Lower lobe of right lung (tissue), 2 donors: ENCODE measurements at regions not wholly inside any gene's neighbourhood (a gene's known extent, or its start where the extent isn't known, plus 50 kb on each side); places are given as distances from the start of the nearest gene placed in this dataset.

Experiments used
- ATAC-seq, 2 donors: fragments of 200-7000 bp; cut with Tn5 transposase; one replicate each; pipeline ENCODE4 v1.9.1; 2020 to 2022; ENCODE audit warnings: mild to moderate bottlenecking in 2 of 2, moderate library complexity in 2 of 2
- DNase-seq: peaks from one replicate; pipeline ENCODE4 v3.0.0-alpha.2; 2020
- H3K27ac ChIP-seq: fragments of 200-600 bp; one replicate; pipeline ENCODE4 v1.8.0; 2022
- H3K27me3 ChIP-seq: fragments of 200-600 bp; one replicate; pipeline ENCODE4 v1.8.0; 2022; ENCODE audit warnings: low read depth
- H3K36me3 ChIP-seq: fragments of 200-600 bp; one replicate; pipeline ENCODE4 v1.8.0; 2022; ENCODE audit warnings: mild to moderate bottlenecking
- H3K4me1 ChIP-seq: fragments of 200-600 bp; one replicate; pipeline ENCODE4 v1.8.0; 2022
- H3K4me3 ChIP-seq: fragments of 200-600 bp; one replicate; pipeline ENCODE4 v1.8.0; 2022; ENCODE audit warnings: mild to moderate bottlenecking
- H3K9me3 ChIP-seq: fragments of 200-600 bp; one replicate; pipeline ENCODE4 v1.8.0; 2022
- intact Hi-C: fragments of 100-400 bp; cut with DNase I; formaldehyde crosslinking; loops from one replicate; pipeline ENCODE4 v1.11.0; 2022
- TF ChIP-seq, protein P1 (sequence below): fragments of 200-600 bp; IDR thresholded peaks from one replicate; pipeline ENCODE4 v1.8.0; 2022; ENCODE audit warnings: antibody characterized with exemption, mild to moderate bottlenecking
- donor health status: DM: no; HTN: yes; CAD: no; lungs with severe emphysema.

DNA sequence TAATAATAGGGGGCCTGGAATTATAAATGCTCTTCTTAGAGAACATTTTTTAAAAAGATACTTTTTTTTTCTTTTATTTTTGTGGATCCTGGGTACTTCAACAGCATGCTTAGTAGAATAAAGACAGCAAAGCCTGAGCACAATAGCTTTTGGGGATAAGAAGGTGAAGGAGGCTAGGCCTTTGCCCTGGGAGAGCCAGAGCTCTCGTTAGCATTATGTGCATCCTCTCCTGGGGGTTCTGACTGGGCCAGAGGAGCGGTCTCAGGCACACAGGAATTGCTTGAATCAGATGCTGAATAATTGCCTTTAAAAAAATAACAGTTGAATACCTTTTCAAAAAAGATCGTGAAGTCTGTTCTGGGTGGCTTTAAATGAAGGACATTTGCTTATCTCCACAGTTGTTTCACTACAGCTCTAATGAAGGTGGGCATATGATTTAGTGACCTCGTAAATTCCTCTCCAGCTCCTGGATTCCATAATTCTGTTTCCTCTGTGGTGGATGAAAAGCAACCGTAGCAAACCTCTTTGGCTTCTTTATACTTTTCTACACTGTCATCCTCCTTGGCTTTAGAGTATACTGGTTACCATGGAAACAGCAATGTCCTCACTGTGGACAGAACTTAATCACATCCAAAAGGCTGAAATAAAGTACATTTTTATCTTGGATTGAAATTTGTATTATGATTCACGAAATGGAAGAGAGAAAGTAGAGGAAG is 133.8 kb downstream of the MAIP1 start:
- TF ChIP-seq, protein P1, sequence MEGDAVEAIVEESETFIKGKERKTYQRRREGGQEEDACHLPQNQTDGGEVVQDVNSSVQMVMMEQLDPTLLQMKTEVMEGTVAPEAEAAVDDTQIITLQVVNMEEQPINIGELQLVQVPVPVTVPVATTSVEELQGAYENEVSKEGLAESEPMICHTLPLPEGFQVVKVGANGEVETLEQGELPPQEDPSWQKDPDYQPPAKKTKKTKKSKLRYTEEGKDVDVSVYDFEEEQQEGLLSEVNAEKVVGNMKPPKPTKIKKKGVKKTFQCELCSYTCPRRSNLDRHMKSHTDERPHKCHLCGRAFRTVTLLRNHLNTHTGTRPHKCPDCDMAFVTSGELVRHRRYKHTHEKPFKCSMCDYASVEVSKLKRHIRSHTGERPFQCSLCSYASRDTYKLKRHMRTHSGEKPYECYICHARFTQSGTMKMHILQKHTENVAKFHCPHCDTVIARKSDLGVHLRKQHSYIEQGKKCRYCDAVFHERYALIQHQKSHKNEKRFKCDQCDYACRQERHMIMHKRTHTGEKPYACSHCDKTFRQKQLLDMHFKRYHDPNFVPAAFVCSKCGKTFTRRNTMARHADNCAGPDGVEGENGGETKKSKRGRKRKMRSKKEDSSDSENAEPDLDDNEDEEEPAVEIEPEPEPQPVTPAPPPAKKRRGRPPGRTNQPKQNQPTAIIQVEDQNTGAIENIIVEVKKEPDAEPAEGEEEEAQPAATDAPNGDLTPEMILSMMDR = no peak
- intact Hi-C loops = no loop called here
- ATAC-seq = no peak

DNA sequence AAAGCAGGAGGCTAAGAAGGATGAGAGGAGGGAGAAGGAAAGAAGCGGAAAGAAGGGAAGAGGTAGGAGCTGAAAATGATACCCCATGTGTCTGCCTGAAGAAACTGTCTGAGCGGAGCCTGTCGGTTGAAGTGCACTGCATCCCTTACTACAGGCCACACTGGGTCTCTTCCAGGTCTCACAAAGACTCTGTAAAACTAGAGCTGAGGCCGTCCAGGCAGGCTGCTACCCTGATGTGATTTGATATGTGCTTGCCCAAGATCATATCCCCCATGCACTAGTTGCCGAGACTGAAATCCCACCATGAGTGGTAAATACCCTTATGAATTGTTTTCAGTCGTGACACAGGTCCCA is 134.4 kb downstream of the MAIP1 start:
- intact Hi-C loops = no loop called here
- no peak for ATAC-seq
- Histone ChIP-seq H3K9me3 (no peaks in the 10 kb centered on the region), H3K27ac (no peak overlapping the region), H3K36me3 (no peaks in the 10 kb centered on the region), H3K4me1 (no peaks in the 10 kb centered on the region), H3K27me3 (no peaks in the 10 kb centered on the region), H3K4me3 (no peak overlapping the region)
- TF ChIP-seq, protein P1 = no peak
- DNase-seq = no peak

More for the DNA sequence above, 133.8 kb downstream of the MAIP1 start:
- no peaks in the 10 kb centered on the region for H3K27me3 ChIP-seq
- H3K27ac ChIP-seq = no peak overlapping the region
- H3K36me3 ChIP-seq = no peaks in the 10 kb centered on the region
- no peaks in the 10 kb centered on the region for H3K9me3 ChIP-seq
- no peak for DNase-seq
- H3K4me1 ChIP-seq = no peaks in the 10 kb centered on the region
- H3K4me3 ChIP-seq = no peak overlapping the region

DNA sequence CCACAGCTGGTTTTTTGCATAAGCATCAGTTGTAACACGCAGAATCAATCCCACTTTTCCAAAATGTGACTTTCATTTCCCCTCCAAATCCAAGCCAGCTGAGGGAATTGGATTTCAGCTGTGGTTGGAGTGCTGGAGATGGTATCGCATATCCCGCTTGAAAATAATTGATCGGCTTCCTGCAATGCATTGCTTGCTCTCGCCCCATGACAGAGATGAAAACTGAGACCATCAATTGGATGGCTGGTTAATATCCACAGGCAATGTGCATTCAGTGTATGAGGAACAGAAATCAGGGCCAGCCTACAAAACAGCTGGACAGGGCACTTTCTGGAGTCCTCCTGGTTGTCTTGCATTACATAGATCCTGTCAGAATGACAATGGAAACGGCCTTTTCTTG is 135.3 kb downstream of the MAIP1 start:
- Histone ChIP-seq H3K4me1 (no peaks in the 10 kb centered on the region), H3K27me3 (no peaks in the 10 kb centered on the region), H3K4me3 (no peak overlapping the region), H3K9me3 (no peaks in the 10 kb centered on the region), H3K27ac (no peak overlapping the region), H3K36me3 (no peaks in the 10 kb centered on the region)
- DNase-seq (no peak), ATAC-seq (no peak)
- intact Hi-C loops = no loop called here
- TF ChIP-seq, protein P1 = no peak

DNA sequence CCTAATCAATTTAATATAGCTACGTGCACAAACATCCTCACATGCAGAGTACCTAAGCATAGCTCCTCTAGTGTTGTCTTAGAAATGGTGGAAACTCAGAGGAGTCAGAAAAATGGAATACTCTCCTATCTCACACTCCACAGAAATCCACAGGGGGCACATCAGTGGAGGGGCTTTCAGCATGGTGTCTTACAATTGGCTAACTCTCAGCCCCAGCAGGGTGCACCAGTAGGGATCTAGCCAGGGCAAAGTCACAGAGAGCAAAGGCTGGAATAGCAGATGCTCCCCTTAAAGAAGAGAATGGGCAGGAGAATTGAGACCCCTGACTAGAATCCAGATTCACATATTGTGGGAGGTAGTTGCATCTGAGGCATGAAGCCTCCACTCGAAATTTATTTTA is 135.7 kb downstream of the MAIP1 start:
- Histone ChIP-seq H3K36me3 (no peaks in the 10 kb centered on the region), H3K27ac (no peak overlapping the region), H3K4me3 (no peak overlapping the region), H3K4me1 (no peaks in the 10 kb centered on the region), H3K9me3 (no peaks in the 10 kb centered on the region), H3K27me3 (no peaks in the 10 kb centered on the region)
- DNase-seq = no peak
- intact Hi-C loops = no loop called here
- ATAC-seq = no peak
- TF ChIP-seq, protein P1 = no peak

DNA sequence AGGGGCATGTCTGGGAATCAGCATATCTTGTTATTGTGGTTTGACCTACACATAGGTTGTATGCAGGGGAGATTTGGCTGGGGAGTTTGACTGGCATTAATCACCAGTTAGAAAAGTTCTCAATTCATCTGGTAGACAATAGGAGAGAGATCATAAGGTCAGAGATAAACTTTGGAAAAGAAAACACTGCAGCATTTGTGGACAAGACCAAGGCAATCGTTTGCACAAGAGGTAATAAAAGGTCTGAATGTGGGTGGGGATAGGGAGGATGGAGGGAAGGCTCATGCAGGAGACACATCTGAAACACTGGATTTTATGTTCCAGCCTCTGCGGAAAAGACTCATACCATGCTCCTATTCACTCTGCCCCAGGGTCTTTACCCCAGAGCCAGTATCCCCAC is 136.9 kb downstream of the MAIP1 start:
- Histone ChIP-seq H3K27ac (no peak overlapping the region), H3K9me3 (no peaks in the 10 kb centered on the region)
- no peak for ATAC-seq

More for the DNA sequence above, 136.9 kb downstream of the MAIP1 start:
- Histone ChIP-seq H3K36me3 (no peaks in the 10 kb centered on the region), H3K4me1 (no peaks in the 10 kb centered on the region), H3K27me3 (no peaks in the 10 kb centered on the region), H3K4me3 (no peak overlapping the region)
- no peak for DNase-seq
- TF ChIP-seq, protein P1 = no peak
- intact Hi-C loops = no loop called here
